Activated CD8-positive, alpha-beta memory T cell treated with anti-CD3 and anti-CD28 coated beads, Interleukin-2, amount 50 U/mL, for 1 hour (primary cell): ENCODE measurements at regions not wholly inside any gene's neighbourhood (a gene's known extent, or its start where the extent isn't known, plus 50 kb on each side); places are given as distances from the start of the nearest gene placed in this dataset.

Experiments used
- DNase-seq: peaks from one replicate; pipeline ENCODE4 v3.0.0-alpha.2; 2020; ENCODE audit errors: extremely low read depth

DNA sequence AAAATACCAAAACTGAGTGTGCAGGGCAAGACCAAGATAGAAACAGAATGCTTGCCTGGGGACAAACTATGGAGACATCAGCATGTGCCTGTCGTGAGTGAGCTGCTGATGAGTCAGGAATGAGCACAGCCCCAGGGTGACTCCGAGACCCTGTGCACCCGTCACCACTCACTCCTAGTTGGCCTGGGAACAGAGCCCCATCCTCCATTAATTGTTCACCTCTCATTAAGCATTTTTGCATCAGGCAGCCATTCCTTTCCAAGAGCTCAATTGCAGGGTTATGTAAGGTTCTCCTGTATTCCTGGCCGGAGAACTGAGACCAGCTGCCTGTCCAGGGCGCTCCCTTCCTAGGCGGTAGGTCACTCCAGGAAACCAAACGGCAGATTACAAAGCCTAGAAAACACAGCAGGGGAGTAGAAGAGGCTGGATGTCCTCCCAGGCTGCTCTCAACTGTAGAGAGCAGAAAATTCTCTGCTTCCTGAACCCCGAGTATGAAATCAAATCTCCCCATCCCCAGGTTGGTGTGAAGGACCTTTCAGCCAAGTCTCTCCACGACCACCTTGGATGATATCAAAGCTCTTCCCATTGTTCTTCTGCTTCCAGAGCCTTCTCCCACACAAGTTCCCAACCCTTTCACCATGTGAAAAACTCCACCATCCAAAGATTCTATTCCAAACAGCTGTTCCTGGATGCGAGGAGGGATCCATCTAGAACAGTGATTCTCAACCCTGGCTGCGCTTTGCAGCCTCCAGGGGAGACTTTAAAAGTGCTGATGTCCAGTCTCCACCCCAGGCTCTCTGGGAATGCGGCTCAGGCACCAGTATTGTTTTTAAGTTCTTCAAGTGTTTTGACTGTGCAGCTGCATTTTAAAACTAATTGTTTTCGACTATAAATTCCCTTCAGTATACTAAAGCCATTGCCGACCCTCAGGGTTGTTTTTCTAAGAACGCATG is 532.6 kb upstream of the JARID2 start:
- no peak for DNase-seq

DNA sequence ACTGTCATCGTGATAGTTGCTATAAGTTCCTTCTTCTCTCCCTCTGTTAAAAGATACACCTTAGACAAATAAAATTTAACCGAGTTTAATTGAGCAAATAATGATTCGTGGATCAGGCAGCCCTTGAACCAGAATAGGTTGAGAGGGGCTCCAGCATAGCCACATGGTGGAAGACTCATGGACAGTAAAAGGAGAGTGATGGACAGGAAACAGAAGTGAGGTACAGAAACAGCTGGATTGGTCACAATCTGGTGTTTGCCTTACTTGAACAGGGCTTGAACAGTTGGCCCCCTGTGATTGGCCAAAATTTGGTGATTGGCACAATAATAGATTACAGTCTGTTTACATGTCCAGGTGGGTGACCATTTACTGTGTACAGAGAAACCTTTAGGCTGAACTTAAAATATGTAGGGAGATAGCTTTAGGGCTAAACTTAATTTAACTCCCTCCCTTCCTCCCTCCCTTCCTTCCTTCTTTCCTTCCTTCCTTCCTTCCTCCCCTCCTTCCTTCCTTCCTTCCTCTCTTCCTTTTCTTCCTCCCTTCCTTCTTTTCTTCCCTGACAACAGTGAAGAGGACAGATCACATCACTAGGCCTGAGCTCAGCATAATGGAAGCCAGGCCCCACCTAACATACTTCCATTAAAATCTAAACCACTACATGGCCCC is 531.8 kb upstream of the JARID2 start:
- no peak for DNase-seq

DNA sequence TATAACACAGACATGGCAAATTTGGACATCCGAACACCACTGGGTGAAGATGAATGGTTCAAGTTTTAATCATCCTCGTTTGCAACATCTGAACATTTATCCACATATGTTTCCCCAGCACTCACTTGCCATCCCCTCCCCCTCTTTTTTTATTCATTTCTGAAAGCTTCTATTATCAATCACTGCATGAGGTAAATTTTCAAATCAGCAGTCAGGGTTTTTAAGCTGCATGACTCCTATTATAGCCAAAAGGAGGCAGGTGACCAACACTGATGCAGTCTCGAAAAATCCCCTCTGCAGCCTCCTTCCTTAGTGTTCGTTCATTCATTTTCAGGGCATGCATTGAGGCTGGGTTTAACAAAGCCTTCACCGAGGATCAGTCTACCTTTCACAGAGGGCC is 530.8 kb upstream of the JARID2 start:
- no peak for DNase-seq

DNA sequence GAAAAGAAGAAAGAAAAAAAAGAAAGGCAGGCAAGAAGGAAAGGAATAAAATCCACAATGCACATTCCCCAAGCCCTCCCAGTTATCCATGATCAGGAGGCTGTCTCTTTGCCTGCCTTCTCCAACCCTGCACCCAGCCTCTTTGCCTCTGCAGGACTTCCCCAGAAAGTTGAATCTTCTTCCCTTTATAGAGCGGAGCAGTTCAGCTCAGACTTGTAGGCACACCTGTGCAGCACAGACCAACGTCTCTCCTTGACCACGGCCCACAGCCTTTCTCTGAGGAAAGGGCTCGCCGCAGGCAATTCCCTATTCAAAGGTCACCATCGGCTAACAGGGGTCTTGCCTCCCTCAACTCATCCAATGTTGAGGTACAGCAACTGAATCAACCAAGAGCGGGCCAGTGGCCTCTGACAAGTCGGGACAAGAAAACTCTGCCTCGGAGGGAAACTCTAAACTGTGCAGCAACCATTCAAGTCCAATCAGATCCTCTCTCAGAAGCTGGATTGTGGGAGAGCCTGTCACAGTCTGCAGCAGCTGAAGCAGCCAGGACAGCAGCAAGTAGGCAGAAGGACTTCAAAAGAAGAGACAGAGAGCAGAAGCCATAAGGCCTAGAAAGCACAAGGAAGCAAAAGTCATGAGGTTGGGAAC is 529.2 kb upstream of the JARID2 start:
- no peak for DNase-seq

DNA sequence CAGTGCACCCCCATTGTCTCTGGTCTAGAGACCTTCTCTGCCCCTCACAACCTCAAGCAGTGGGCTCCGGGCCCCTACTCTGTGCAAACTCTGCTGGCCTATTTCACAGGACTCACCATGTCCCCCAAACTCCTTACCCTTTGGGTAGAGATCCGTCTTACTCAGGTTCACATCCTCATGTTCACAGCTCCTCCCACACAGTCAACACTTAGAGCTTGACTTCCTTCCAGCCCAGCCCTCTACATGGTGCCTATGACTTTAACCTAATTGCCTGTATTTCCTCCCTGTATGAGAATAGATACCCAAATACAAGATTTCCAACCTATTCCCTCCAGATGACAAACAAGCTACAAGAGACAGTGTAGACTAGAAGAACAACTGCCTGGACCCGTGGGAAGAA is 528.6 kb upstream of the JARID2 start:
- no peak for DNase-seq

DNA sequence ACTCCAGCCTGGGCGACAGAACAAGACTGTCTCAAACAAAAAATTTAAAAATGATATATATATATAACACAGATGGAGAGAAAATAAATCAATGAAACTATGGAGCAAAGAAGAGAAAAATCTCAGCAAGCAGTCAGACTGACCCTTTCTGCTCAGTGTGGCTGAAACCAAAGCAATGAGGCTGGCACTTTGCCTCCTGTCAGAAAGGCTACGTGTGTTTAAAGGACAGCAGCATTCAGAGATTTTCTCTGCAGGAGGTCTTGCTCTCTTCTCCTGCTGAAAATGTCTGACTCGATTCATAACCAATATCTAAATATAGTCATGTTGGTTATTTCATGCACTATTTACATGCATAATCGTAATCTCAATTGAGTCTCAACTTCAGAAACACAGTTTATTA is 527.0 kb upstream of the JARID2 start:
- DNase-seq = no peak

DNA sequence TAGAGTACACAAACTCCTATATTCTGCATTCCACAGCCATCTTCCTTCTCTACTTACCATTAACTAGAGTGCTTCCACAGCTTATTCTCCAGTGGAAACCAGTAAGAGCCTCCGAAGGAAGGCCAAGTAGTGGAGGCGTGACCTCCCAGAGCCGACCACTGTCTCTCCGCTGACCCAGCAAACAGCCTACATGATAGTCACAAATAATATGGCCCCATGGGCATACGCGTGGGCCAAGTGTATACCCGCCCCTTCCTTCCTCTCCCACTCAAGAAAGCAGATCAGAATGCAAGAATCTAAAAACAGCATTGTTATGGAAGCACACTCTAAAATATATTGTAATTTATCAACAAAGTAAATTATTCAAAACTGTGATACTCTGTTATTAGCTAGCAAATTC is 526.6 kb upstream of the JARID2 start:
- DNase-seq = no peak

DNA sequence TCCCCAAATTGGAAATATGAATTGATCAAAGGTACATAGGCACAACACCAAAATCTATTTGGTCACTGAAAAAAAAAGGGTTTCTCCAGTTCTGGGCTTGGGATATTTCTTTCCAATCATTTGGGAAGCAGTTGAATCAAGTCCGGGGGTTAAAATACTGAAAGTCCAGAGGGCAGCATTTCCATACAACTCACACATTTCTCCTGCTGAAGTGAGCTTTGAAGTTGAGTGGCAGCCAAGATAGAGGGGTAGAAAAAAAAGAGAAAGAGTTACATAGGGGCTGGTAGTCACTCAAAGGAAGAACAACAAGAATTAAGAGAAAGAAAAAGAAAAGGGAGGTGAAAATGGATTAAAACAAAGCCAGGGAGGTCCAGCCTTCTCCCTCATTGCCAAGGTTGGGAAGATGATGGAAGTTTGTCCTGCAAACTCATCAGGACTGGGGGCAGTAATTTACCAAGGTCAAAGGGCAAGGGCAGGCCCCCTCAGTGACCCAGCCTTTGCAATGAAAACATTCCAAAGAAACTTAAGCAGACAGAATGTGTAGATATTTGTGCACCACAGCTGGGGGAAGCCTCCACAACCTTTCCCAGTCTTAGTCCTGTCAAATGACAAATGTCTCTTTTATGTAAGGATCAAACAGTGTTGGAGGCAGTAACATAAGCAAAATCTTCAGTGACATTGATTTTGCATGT is 525.3 kb upstream of the JARID2 start:
- DNase-seq = no peak

DNA sequence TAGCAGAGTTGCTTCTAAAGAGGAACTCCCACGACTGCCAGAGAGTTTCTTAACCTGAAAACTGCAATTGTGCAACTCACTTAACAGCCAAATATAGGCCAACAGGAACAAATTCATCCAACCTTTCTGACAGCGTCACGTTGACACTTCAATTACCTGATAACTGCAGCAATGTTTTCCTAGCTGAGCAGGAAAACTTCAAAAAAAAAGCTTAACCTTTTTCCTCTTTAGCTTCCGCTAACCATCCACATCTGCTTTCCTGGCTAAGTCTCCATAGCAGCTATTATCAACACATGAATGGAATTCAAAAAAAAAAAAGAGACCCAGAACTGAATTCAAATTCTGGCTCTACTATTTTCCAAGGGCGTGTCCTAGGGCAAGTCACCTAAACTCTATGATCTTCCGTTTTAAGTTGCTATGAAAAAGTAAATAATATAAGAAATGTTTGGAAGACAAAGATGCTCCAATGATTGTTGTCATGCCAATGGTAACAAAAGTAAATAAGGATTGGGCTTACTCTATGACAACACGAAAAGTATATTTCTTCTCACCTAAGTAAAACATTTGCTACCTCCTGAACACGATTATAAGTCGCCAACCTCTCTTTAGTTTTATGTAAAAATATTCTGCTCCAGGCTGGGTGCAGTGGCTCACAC is 524.6 kb upstream of the JARID2 start:
- DNase-seq = no peak

DNA sequence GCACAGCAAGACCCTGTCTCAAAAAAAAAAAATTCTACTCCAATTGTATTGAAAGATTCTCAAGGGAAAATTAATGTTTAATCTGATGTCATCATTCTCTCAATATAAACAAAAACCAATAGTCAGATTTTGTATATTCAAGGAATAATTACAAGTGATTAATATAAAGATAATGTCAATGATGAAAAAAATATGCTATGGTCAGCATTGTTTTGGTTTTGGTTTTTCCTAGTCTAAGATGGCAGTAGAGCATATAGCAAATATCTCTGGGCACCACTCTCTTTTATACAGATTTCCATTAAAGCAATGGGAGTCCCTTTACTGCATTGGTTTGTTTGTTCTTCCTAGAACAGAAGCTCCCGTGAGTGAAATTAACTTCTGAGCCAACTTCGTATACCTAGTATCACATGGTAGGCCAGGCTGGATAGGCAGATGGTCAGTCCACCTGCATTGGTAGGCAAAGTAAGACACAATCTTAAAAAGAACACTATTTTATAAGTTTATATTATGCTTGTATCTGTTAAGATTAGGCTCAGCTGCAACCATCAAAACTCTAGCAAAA is 523.8 kb upstream of the JARID2 start:
- no peak for DNase-seq

DNA sequence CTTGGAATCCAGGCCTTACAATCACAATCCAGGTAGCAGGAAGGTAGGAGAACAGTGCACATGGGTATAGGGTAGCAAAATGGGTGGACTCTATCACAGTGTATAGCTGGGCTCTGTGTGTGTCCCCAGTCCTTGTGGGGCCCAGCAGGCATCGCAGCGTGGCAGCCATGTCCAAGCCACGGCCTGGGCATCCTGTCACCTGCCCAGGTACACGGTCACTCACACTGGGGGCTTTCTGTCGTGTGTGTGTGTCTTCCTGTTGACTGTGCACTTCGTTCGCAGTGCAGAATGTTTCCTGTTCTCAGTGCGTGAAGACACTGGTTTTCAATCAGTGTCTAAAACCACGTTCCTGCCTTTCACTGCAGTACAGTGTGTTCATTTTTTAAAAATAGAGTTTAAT is 523.2 kb upstream of the JARID2 start:
- DNase-seq = no peak

DNA sequence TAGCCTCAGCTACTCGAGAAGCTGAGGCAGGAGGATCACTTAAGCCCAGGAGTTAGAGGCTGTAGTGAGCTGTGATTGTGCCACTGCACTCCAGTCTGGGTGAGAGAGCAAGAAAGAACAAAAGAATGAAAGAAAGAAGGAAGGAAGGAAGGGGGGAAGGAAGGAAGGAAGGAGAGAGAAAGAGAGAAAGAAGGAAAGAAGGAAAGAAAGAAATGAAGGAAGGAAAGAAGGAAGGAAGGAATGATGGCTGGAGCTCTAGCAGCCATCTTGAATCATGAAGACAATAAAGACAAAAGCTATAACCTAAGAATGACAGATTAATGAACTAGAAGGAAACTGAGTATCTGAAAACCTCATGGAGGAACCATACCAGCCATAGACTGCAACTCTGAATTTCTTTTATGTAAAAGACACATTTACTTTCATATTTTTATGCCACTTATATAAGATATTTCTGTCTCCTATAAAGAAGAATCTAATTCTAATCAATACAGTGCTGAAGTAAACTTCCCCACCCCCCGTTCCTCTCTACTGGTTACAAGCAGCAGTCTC is 522.3 kb upstream of the JARID2 start:
- DNase-seq = no peak

DNA sequence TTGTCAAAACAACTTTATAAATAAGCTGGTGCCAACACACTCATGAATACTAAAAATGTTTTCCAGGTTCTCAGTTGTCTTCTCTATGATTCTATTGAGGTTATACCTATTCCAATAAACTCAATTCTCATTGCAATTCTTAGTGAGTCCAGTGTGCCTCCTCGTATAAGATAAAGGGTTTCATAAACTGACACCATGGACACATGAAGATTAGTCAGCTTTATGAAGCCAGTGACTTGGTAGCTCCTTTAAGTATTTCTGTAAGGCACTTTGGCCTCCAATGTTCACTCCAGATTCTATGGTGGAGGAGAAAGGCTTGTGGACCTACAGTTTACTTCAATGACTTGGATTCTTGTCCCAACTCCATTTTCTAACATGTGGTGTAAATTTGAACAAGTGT is 521.3 kb upstream of the JARID2 start:
- no peak for DNase-seq

DNA sequence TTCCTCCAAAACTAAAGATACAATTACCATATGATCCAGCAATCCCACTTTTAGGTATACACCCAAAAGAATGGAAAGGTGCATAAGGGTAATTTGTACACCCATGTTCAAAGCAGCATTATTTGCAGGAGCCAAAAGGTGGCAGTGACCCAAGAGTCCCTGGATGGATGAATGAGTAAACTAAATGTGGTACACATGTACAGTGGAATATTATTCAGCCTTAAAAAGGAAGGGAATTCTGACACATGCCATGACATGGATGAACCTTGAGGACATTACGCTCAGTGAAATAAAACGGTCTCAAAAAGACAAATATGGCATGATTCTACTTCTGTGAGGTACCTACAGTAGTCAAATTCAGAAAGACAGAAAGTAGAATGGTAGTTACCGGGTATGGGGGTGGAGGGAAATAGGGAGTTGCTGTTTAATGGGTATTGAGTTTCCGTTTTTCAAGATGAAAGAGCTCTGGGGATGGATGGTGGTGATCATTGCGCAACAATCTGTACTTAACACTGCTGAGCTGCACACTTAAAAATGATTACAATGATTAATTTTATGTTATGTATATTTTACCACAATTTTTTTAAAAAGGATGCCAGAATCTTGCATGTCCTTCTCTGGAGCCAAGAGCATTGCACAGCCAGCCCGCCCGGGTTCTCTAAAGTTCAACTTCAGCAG is 518.9 kb upstream of the JARID2 start:
- no peak for DNase-seq

DNA sequence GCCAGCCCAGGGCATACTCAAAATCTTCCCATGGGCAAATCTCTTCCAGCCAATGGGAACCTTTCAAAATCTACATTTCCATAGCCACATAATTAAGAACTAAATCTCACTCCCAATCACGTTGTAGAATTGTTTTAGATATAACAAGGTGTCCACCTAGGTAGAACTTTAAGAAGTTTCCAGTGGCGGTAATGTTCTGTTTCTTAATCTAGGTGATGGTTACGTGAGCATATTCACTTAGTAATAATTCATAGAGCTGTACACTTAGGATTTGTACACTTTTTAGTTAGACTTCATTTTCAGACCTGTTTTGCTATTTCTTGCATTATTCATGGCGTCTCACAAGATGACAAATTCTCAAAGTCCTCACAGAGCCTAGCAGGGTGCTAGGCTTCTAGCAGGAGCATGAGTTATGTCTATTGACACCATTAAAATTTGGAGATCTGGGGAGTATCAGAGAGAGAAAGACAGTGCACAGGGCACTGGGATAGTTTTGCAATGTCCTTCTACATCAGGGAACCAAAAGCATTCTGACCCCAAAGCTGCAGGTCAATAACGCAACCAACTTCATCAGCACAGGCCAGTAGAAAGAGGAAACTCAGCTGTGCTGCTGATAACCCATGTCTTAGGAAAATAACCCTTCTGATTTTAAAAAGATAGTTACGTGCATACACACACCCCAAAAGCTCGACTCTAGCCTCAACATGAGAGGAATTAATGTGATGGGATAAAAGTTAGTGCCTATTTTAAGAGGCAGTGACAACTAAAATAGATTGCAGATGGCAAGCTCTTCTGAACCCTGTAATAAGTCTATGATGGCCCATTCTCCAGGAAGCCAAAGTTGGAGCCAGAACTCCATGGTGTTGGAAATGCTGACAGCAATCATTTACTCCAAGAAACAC is 518.1 kb upstream of the JARID2 start:
- DNase-seq = no peak

DNA sequence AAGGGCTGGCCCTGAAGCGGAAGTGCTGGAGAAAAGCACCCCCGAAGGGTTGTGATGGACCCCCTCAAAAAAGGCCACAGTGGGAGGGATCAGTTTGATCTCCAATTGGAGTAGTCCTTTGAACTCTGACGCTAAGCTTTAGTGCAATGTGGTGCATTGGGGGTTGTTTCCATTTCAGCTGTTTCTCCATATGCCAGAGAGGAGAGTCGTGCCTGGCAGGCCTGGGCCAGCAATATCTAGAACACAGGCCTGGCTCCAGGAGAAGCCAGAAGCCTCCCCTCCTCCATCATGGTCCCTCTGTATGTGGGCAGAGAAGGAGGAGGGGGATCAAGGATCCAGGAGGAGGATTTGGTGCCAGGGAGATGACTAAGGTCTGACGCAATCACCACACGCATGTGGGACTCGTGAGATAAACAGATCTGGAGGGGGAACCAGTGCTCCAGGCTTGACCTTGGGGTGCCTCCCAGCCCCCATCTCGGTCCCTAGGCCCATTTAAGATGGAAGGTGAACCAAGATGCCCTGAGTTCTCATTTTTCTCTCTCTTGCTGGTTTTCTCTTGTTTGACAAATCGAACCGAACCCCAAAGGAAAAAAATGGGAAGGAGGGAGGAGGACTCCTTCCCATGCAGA is 517.4 kb upstream of the JARID2 start:
- DNase-seq = no peak

DNA sequence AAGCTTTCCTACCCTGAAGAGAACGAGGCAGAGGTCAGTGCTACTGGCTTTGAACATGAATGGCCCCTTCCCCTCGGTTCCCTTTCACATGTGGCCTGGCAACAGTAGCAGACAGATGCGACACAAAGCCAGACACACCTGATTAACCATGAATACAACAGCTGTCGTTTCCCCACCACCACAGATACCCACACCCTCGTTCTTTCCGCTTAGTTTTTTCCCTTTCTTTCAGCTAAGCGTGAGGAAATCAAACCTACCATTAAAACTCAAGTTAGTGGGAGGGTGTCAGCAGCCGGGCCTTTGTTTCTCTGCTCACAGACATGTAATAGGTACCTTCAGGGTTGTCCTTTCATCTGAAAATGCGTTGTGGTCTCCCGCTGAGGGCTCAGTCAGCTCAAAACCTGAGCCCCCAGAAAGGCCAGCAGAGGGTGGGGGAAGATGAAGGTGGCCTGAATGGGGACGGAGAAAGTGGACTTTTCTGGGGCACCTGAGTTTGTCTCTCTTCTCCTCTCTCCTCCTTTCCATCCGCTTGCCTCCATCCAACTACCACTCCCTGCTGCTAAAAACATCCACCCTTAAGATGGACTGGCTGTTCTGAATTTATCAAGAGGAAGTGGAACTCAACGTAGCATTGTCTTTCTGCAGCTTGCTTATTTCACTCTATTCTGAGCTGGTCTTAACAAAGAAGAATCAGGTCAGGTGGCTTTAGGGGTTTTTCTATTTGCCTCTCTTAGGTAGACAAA is 516.6 kb upstream of the JARID2 start:
- DNase-seq = no peak

DNA sequence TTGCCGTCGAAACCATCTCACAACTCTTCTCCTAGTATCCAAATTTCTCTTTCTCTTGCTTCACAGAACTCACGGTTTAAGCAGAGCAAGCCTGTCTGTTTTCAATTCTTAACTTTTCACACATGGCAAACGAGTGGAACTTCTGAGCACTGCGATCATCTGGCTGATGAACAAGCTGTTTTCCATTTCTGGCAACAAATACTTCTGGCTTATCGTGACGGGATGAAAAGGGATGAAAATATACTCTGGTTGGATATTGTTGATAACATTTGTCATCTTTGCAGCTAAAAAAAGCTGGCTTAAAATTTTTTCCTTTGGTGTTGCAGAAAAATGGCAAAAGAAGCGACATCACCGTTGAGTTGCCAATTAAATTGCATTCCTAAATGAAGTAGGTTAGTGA is 515.2 kb upstream of the JARID2 start:
- DNase-seq = no peak
